ENCODE measurements at regions not wholly inside any gene's neighbourhood (a gene's known extent, or its start where the extent isn't known, plus 50 kb on each side); places are given as distances from the start of the nearest gene placed in this dataset.
"Not testable (repeated sequence)": the region's sequence is repeated elsewhere in the genome, so short reads cannot be mapped to it uniquely, and the experiment has no call there.

DNA sequence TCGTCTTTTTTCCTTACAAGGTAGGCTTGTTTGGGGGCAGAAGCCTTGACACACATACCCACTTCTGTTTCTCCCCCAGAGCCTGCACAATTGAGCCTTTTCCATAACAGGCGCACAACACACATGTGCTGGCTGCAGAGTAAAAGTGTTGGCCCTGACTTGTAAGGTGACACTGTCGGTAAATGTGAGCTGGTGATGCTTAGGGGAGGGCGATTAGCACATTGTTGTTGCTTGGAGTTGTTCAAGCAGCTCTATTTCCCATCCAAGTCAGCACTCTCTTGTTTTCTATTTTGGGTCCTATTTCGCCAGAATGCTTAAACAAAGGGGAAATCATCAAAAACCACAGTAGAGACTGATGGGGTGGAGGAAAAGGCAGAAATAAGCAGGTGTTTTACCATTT, 51.9 kb upstream of the PTPRJ start:
- ChIA-PET CTCF (interaction anchor here (0.7 kb wide), 1 partner anchor 181 kb away, joined by 3 read pairs; no protein-coding TSS in a partner anchor), POLR2A (no interaction called here)
- no peak overlapping the region for H3K4me3 ChIP-seq (ENCODE audit: low read depth, low read length)
- DNase-seq (ENCODE audit: low read depth, low spot score): no peak
- TF ChIP-seq, protein P1, sequence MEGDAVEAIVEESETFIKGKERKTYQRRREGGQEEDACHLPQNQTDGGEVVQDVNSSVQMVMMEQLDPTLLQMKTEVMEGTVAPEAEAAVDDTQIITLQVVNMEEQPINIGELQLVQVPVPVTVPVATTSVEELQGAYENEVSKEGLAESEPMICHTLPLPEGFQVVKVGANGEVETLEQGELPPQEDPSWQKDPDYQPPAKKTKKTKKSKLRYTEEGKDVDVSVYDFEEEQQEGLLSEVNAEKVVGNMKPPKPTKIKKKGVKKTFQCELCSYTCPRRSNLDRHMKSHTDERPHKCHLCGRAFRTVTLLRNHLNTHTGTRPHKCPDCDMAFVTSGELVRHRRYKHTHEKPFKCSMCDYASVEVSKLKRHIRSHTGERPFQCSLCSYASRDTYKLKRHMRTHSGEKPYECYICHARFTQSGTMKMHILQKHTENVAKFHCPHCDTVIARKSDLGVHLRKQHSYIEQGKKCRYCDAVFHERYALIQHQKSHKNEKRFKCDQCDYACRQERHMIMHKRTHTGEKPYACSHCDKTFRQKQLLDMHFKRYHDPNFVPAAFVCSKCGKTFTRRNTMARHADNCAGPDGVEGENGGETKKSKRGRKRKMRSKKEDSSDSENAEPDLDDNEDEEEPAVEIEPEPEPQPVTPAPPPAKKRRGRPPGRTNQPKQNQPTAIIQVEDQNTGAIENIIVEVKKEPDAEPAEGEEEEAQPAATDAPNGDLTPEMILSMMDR (IDR thresholded peaks at IDR 0.05; ENCODE audit: insufficient read depth, low read length, missing control alignments): no peak

DNA sequence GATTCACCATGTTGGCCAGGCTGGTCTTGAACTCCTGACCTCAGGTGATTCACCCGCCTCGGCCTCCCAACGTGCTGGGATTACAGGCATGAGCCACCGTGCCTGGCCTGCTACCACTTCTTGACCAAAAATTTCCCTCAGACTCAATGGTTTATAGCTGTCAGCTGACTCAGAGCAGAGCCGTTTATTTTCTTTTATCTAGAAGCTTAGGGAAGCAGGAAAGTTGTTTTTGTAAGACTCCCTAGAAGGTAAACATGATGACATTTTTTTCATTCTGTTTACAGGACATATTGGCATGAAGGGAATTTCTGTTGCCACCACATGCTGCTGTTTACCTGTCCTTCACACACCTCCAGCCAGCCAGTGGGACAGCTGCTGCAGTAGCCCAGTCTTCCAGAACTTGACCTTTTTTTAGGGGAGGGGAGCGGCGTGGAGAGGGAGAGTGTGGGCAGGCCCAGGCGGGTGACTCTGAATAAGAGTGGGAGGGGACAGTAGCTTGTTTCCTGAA, 56.1 kb upstream of the PTPRJ start:
- no peak for DNase-seq (ENCODE audit: low read depth, low spot score)
- CTCF ChIA-PET: interaction anchor here (0.7 to 1.4 kb wide), 4 partner anchors 8 to 196 kb away, joined by 3 to 5 read pairs (median 3); no protein-coding TSS in a partner anchor
- POLR2A ChIA-PET: interaction anchor here (0.6 to 1.3 kb wide), 3 partner anchors 45 to 158 kb away, joined by 3 to 4 read pairs (median 3); no protein-coding TSS in a partner anchor
- TF ChIP-seq, protein P1 (IDR thresholded peaks at IDR 0.05; ENCODE audit: insufficient read depth, low read length, missing control alignments): no peak
- no peak overlapping the region for H3K4me3 ChIP-seq (ENCODE audit: low read depth, low read length)

DNA sequence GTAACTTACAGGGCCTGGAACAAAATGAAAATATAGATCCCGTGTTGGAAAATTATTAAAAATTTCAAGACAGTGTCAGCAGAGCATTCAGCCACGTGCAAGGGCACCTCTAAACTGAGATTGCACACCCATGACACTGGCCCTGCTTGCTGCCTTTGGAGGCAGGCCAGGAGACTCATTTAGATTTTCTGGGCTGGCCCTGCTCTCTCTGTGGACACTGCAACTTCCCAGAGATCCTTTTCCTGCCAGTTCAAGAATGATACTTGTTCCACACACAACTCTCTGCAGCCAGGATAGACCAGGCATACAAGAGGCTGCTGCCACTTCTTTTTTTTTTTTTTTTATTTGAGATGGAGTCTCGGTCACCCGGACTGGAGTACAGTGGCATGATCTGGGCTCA, 56.7 kb upstream of the PTPRJ start:
- POLR2A ChIA-PET: interaction anchor here (1.0 to 1.3 kb wide), 2 partner anchors 140 to 157 kb away, joined by 3 to 4 read pairs; no protein-coding TSS in a partner anchor
- DNase-seq (ENCODE audit: low read depth, low spot score): no peak
- no peak overlapping the region for H3K4me3 ChIP-seq (ENCODE audit: low read depth, low read length)
- CTCF ChIA-PET: interaction anchor here (1.0 to 1.4 kb wide), 3 partner anchors 9 to 185 kb away, joined by 3 to 5 read pairs (median 3); no protein-coding TSS in a partner anchor
- TF ChIP-seq, protein P1 (IDR thresholded peaks at IDR 0.05; ENCODE audit: insufficient read depth, low read length, missing control alignments): no peak

DNA sequence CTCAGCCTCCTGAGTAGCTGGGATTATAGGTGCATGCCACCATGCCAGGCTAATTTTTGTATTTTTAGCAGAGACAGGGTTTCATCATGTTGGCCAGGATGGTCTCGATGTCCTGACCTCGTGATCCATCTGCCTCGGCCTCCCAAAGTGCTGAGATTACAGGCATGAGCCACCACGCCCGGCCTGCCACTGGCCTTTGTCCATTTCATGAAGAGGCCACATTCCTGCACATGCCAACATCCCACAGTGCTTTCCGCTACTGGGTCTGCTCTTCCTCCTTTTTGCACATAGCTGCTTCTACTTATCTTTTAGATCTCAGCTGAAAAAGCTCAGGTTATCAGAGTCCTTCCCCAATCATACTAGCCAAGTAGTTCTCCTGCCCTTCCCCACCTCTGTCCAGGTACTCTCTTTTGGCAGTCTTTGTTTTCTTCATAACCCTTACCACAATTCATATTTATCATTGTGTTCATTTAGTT, 59.2 kb upstream of the PTPRJ start:
- CTCF ChIA-PET: interaction anchor here (1.0 kb wide), 1 partner anchor 13 kb away, joined by 4 read pairs; no protein-coding TSS in a partner anchor
- not testable (repeated sequence) for H3K4me3 ChIP-seq (ENCODE audit: low read depth, low read length)

DNA sequence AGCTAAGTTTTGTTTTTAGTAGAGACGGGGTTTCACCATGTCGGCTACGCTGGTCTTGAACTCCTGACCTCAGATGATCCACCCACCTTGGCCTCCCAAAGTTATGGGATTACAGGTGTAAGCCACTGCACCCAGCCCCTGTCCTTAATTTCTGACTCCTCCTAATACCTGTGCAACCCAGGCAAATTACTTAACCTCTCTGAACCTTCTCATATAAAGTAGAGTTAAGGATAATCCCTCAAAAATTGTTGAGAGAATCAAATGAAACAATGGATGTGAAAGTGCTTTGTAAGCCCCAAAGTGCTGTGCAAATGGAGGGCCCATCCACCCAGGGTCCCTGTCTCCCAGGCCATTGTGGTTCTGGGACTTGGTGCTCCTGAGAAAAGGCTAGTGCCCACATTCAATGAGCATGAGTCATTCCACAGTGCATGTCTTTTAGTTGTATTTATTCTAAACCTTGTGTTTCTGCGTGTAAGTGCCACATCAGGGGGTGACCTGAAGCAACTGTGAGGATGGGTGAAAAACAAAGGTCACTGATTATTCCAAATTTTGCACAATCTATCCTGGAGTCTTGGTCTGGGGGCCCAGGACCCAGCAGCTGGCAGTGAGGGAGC, 61.4 kb upstream of the PTPRJ start:
- H3K4me3 ChIP-seq (ENCODE audit: low read depth, low read length): no peak overlapping the region
- ChIA-PET POLR2A (no interaction called here), CTCF (interaction anchor here (0.9 kb wide), 1 partner anchor 190 kb away, joined by 3 read pairs; no protein-coding TSS in a partner anchor)
- DNase-seq (ENCODE audit: low read depth, low spot score): no peak
- TF ChIP-seq, protein P1 (IDR thresholded peaks at IDR 0.05; ENCODE audit: insufficient read depth, low read length, missing control alignments): no peak

More for the DNA sequence above, 59.2 kb upstream of the PTPRJ start:
- DNase-seq (ENCODE audit: low read depth, low spot score); POLR2A ChIA-PET: not testable (repeated sequence)

DNA sequence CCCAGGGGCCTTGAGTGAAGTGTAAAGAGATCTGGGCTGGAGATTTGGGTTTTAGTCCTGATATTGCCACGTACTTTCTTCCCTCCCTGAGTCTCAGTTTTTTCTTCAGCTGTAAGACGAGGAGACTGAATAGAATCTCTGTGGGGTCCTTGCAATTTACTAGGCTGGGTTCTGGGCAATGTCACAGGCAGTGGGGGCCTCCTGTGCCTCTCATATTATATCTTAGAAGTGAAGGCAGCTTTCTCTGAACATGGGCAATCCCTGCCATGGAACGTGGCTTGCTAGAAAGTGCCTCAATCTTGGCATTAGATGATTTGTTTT, 62.0 kb upstream of the PTPRJ start:
- ChIA-PET CTCF (interaction anchor here (1.1 kb wide), 1 partner anchor 30 kb away, joined by 4 read pairs; no protein-coding TSS in a partner anchor), POLR2A (interaction anchor here (1.0 kb wide), 1 partner anchor 12 kb away, joined by 4 read pairs; no protein-coding TSS in a partner anchor)
- no peak for DNase-seq (ENCODE audit: low read depth, low spot score)
- TF ChIP-seq, protein P1 (IDR thresholded peaks at IDR 0.05; ENCODE audit: insufficient read depth, low read length, missing control alignments): no peak
- H3K4me3 ChIP-seq (ENCODE audit: low read depth, low read length): no peak overlapping the region

Measured in AG04449 (cell line).